ENCODE measurements at regions not wholly inside any gene's neighbourhood (a gene's known extent, or its start where the extent isn't known, plus 50 kb on each side); places are given as distances from the start of the nearest gene placed in this dataset.

- H3K36me3 ChIP-seq (ENCODE audit: insufficient read depth, low read length), result no peaks in the 10 kb centered on the region
- H2AFZ ChIP-seq (ENCODE audit: low read length), result no peak overlapping the region
- intact Hi-C loops (cut with micrococcal nuclease; ENCODE audit: unreplicated experiment), result loop anchor here (10.0 kb wide), 1 partner anchor 495 kb away; the partner anchor contains the start of gene RASL11B
- no peak overlapping the region for H3K4me3 ChIP-seq (ENCODE audit: low read depth, low read length, poor library complexity, severe bottlenecking)
- no peaks in the 10 kb centered on the region for H4K20me1 ChIP-seq (ENCODE audit: insufficient read depth, low read length)
- TF ChIP-seq EZH2phosphoT487 (IDR thresholded peaks at IDR 0.05; ENCODE audit: borderline replicate concordance, low read depth, low read length) (no peak), CTCF (conservative IDR thresholded peaks at IDR 0.05; ENCODE audit: low read length) (no peak)
- BruUV-seq (replicated peaks), result no TSS peak
- no peak overlapping the region for H3K27ac ChIP-seq (ENCODE audit: low read depth, low read length, poor library complexity, severe bottlenecking)
- H3K4me1 ChIP-seq (ENCODE audit: insufficient read depth, low read length, poor library complexity, severe bottlenecking), result no peaks in the 10 kb centered on the region
- ChIA-PET POLR2A (no interaction called here), CTCF (ENCODE audit: unreplicated experiment) (no interaction called here)
- DNase-seq (ENCODE audit: low spot score), result no peak
- H3K9me2 ChIP-seq (ENCODE audit: insufficient read depth, low read length), result no peaks in the 10 kb centered on the region
- no peaks in the 10 kb centered on the region for H3K9me3 ChIP-seq (ENCODE audit: low read length)
- H3K4me2 ChIP-seq (ENCODE audit: low read length), result no peak overlapping the region
- H3K79me2 ChIP-seq (ENCODE audit: insufficient read depth, low read depth, low read length), result no peaks in the 10 kb centered on the region
Measured at GRCh38 chr4:52369649-52370048, 289.5 kb downstream of the USP46 start.

GRCh38 chr4:52370576-52370975 lies 288.5 kb downstream of the USP46 start:
- CTCF ChIA-PET (ENCODE audit: unreplicated experiment), result interaction anchor here (0.5 kb wide), 1 partner anchor 99 kb away, joined by 3 read pairs; no protein-coding TSS in a partner anchor
- intact Hi-C loops (cut with micrococcal nuclease; ENCODE audit: unreplicated experiment), result loop anchor here (10.0 kb wide), 1 partner anchor 494 kb away; the partner anchor contains the start of gene RASL11B

More at GRCh38 chr4:52370576-52370975, 288.5 kb downstream of the USP46 start:
- no peak overlapping the region for H3K27ac ChIP-seq (ENCODE audit: low read depth, low read length, poor library complexity, severe bottlenecking)
- no peaks in the 10 kb centered on the region for H3K36me3 ChIP-seq (ENCODE audit: insufficient read depth, low read length)
- no peak overlapping the region for H3K4me3 ChIP-seq (ENCODE audit: low read depth, low read length, poor library complexity, severe bottlenecking)
- H4K20me1 ChIP-seq (ENCODE audit: insufficient read depth, low read length), result no peaks in the 10 kb centered on the region
- no peaks in the 10 kb centered on the region for H3K9me2 ChIP-seq (ENCODE audit: insufficient read depth, low read length)
- no peak overlapping the region for H3K4me2 ChIP-seq (ENCODE audit: low read length)
- POLR2A ChIA-PET, result no interaction called here
- TF ChIP-seq CTCF (conservative IDR thresholded peaks at IDR 0.05; ENCODE audit: low read length), result no peak
- TF ChIP-seq EZH2phosphoT487 (IDR thresholded peaks at IDR 0.05; ENCODE audit: borderline replicate concordance, low read depth, low read length), result no peak
- no peak for DNase-seq (ENCODE audit: low spot score)
- H3K4me1 ChIP-seq (ENCODE audit: insufficient read depth, low read length, poor library complexity, severe bottlenecking), result no peaks in the 10 kb centered on the region
- no TSS peak for BruUV-seq (replicated peaks)
- no peaks in the 10 kb centered on the region for H3K79me2 ChIP-seq (ENCODE audit: insufficient read depth, low read depth, low read length)
- no peak overlapping the region for H2AFZ ChIP-seq (ENCODE audit: low read length)
- H3K9me3 ChIP-seq (ENCODE audit: low read length), result no peaks in the 10 kb centered on the region
